ENCODE measurements at regions not wholly inside any gene's neighbourhood (a gene's known extent, or its start where the extent isn't known, plus 50 kb on each side); places are given as distances from the start of the nearest gene placed in this dataset.
"Not testable (repeated sequence)": the region's sequence is repeated elsewhere in the genome, so short reads cannot be mapped to it uniquely, and the experiment has no call there.

DNA sequence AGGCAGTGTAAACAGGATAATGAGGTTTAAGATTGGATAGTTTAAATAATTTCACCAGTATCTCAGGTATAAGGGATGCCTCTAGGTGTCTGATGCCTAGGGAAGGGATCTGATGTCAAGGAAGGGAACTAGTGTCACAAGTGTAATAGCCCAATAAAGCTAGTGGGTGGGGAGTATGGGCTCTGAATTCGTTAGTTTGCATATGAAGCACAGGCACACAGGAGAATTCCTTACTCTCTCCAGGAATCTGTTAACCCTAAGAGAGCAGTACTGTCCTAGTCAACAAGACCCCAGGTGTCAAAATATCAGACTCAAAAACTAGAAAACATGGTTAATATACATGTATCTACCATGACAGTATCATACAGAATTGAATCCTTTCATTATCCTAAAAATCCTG lies 352.5 kb upstream of the CYLC2 start:
- no peaks in the 10 kb centered on the region for H3K27me3 ChIP-seq (replicated peaks; ENCODE audit: insufficient read depth, low read length)
- H4K20me1 ChIP-seq (ENCODE audit: insufficient read depth, low read length): no peaks in the 10 kb centered on the region
- H3K9me3 ChIP-seq (replicated peaks; ENCODE audit: insufficient read depth, low read length): no peaks in the 10 kb centered on the region
- H3K4me3 ChIP-seq (ENCODE audit: low read length): no peak overlapping the region
- no peak overlapping the region for H3K4me2 ChIP-seq (ENCODE audit: low read depth, low read length)
- no peaks in the 10 kb centered on the region for H3K36me3 ChIP-seq (replicated peaks; ENCODE audit: insufficient read depth, low read length)
- H3K9me2 ChIP-seq (replicated peaks; ENCODE audit: insufficient read depth, low read length): no peaks in the 10 kb centered on the region
- H3K9ac ChIP-seq (ENCODE audit: low read length): no peak overlapping the region
- H3K27ac ChIP-seq (ENCODE audit: low read length): no peak overlapping the region
- H3K4me1 ChIP-seq (ENCODE audit: low read length): no peaks in the 10 kb centered on the region
- no peaks in the 10 kb centered on the region for H3F3A ChIP-seq (ENCODE audit: insufficient read depth, low read length)
- no peak for DNase-seq
- H2AFZ ChIP-seq (ENCODE audit: low read length): no peak overlapping the region
- TF ChIP-seq, protein P1, sequence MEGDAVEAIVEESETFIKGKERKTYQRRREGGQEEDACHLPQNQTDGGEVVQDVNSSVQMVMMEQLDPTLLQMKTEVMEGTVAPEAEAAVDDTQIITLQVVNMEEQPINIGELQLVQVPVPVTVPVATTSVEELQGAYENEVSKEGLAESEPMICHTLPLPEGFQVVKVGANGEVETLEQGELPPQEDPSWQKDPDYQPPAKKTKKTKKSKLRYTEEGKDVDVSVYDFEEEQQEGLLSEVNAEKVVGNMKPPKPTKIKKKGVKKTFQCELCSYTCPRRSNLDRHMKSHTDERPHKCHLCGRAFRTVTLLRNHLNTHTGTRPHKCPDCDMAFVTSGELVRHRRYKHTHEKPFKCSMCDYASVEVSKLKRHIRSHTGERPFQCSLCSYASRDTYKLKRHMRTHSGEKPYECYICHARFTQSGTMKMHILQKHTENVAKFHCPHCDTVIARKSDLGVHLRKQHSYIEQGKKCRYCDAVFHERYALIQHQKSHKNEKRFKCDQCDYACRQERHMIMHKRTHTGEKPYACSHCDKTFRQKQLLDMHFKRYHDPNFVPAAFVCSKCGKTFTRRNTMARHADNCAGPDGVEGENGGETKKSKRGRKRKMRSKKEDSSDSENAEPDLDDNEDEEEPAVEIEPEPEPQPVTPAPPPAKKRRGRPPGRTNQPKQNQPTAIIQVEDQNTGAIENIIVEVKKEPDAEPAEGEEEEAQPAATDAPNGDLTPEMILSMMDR (IDR thresholded peaks at IDR 0.05; ENCODE audit: low read length): no peak
- TF ChIP-seq EZH2phosphoT487 (IDR thresholded peaks at IDR 0.05; ENCODE audit: low read length): no peak
- TF ChIP-seq EZH2 (optimal IDR thresholded peaks at IDR 0.05; ENCODE audit: low read depth, low read length): no peak
- H3K79me2 ChIP-seq (ENCODE audit: low read length): no peaks in the 10 kb centered on the region

DNA sequence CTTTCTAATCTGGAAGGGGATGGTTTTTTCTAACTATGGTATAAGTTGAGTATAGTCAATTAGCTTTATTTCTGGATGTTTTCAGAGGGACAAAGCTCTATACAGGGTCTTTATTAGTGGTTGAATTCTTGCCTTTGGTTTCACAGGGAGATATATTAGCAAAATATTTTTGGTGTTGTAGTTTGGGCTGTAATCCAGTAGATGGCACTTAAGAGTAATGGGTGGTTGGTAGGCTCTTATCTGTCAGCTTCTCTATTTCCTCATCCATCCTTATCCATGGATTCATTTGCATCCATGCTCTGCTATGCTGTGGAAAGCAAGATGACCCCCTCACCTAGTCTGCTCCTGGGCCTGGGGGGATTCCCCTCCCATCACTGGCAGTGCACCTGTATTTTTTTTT lies 363.6 kb upstream of the CYLC2 start:
- H3F3A ChIP-seq (ENCODE audit: insufficient read depth, low read length): no peaks in the 10 kb centered on the region
- H3K9me2 ChIP-seq (replicated peaks; ENCODE audit: insufficient read depth, low read length): no peaks in the 10 kb centered on the region
- H3K9ac ChIP-seq (ENCODE audit: low read length): no peak overlapping the region
- H2AFZ ChIP-seq (ENCODE audit: low read length): no peak overlapping the region
- TF ChIP-seq, protein P1 (IDR thresholded peaks at IDR 0.05; ENCODE audit: low read length): peak; percentile 67
- TF ChIP-seq EZH2phosphoT487 (IDR thresholded peaks at IDR 0.05; ENCODE audit: low read length): no peak
- DNase-seq: peak; percentile 40
- no peaks in the 10 kb centered on the region for H3K79me2 ChIP-seq (ENCODE audit: low read length)
- no peak overlapping the region for H3K27ac ChIP-seq (ENCODE audit: low read length)
- no peaks in the 10 kb centered on the region for H3K4me1 ChIP-seq (ENCODE audit: low read length)
- H3K27me3 ChIP-seq (replicated peaks; ENCODE audit: insufficient read depth, low read length): no peaks in the 10 kb centered on the region
- no peak overlapping the region for H3K4me2 ChIP-seq (ENCODE audit: low read depth, low read length)
- no peaks in the 10 kb centered on the region for H4K20me1 ChIP-seq (ENCODE audit: insufficient read depth, low read length)
- H3K9me3 ChIP-seq (replicated peaks; ENCODE audit: insufficient read depth, low read length): no peaks in the 10 kb centered on the region
- H3K4me3 ChIP-seq (ENCODE audit: low read length): no peak overlapping the region
- no peaks in the 10 kb centered on the region for H3K36me3 ChIP-seq (replicated peaks; ENCODE audit: insufficient read depth, low read length)

DNA sequence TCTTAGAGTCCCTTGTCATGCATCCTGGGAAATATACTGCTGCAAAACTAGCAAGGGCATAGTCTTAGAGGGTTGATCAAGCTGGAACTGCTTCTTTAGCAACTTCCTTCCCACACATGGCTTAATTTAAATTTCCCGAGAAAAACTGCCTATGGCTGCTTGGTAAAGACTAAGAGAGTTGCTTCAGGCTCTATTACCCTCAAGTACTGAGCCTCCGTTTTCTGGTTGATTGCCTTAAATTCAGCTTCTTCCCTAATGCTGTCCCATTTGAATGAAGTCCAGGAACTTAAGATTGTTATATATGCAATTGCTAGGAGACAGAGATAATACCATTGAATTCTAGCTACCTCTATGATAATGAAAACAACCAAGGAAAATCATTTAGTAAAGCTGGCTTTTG lies 385.7 kb upstream of the CYLC2 start:
- Histone ChIP-seq H3K36me3 (replicated peaks; ENCODE audit: insufficient read depth, low read length) (no peaks in the 10 kb centered on the region), H3K4me1 (ENCODE audit: low read length) (no peaks in the 10 kb centered on the region), H3K27me3 (replicated peaks; ENCODE audit: insufficient read depth, low read length) (no peaks in the 10 kb centered on the region), H3K4me2 (ENCODE audit: low read depth, low read length) (no peak overlapping the region), H3K4me3 (ENCODE audit: low read length) (no peak overlapping the region), H4K20me1 (ENCODE audit: insufficient read depth, low read length) (no peaks in the 10 kb centered on the region), H3K9me3 (replicated peaks; ENCODE audit: insufficient read depth, low read length) (no peaks in the 10 kb centered on the region), H3K79me2 (ENCODE audit: low read length) (no peaks in the 10 kb centered on the region), H2AFZ (ENCODE audit: low read length) (no peak overlapping the region), H3K9me2 (replicated peaks; ENCODE audit: insufficient read depth, low read length) (no peaks in the 10 kb centered on the region), H3K9ac (ENCODE audit: low read length) (no peak overlapping the region), H3K27ac (ENCODE audit: low read length) (no peak overlapping the region), H3F3A (ENCODE audit: insufficient read depth, low read length) (no peaks in the 10 kb centered on the region)
- TF ChIP-seq, protein P1 (IDR thresholded peaks at IDR 0.05; ENCODE audit: low read length): no peak
- TF ChIP-seq EZH2 (optimal IDR thresholded peaks at IDR 0.05; ENCODE audit: low read depth, low read length): no peak
- TF ChIP-seq EZH2phosphoT487 (IDR thresholded peaks at IDR 0.05; ENCODE audit: low read length): no peak
- DNase-seq: no peak

DNA sequence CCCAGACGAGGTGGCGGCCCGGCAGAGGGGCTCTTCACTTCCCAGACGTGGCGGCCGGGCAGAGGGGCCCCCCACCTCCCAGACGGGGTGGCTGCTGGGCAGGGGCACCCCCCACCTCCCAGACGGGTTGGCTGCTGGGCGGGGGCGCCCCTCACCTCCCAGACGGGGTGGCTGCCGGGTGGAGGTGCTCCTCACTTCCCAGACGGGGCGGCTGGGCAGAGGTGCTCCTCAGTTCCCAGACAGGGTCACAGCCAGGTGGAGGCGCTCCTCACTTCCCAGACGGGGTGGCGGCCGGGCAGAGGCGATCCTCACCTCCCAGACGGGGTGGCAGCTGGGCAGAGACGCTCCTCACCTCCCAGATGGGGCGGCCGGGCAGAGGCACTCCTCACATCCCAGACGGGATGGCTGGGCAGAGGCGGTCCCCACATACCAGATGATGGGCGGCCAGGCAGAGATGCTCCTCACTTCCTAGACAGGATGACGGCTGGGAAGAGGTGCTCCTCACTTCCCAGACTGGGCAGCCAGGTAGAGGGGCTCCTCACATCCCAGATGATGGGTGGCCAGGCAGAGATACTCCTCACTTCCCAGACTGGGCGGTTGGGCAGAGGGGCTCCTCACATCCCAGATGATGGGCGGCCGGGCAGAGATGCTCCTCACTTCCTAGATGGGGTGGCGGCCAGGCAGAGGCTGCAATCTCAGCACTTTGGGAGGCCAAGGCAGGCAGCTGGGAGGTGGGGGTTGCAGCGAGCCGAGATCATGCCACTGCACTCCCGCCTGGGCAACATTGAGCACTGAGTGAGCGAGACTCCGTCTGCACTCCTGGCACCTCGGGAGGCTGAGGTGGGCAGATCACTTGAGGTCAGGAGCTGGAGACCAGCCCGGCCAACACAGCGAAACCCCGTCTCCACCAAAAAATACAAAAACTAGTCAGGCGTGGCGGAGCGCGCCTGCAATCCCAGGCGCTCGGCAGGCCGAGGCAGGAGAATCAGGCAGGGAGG lies 391.6 kb upstream of the CYLC2 start:
- H3K4me3 ChIP-seq (ENCODE audit: low read length); H3K27ac ChIP-seq (ENCODE audit: low read length); H3K4me2 ChIP-seq (ENCODE audit: low read depth, low read length); H3K27me3 ChIP-seq (replicated peaks; ENCODE audit: insufficient read depth, low read length); H2AFZ ChIP-seq (ENCODE audit: low read length); H3K36me3 ChIP-seq (replicated peaks; ENCODE audit: insufficient read depth, low read length); H3K4me1 ChIP-seq (ENCODE audit: low read length); H4K20me1 ChIP-seq (ENCODE audit: insufficient read depth, low read length); H3K79me2 ChIP-seq (ENCODE audit: low read length); H3F3A ChIP-seq (ENCODE audit: insufficient read depth, low read length); H3K9me3 ChIP-seq (replicated peaks; ENCODE audit: insufficient read depth, low read length); H3K9me2 ChIP-seq (replicated peaks; ENCODE audit: insufficient read depth, low read length); H3K9ac ChIP-seq (ENCODE audit: low read length); DNase-seq: not testable (repeated sequence)
